Activated T-helper 2 cell treated with anti-CD3 and anti-CD28 coated beads, Interferon-gamma antibody, Interleukin-2, Interleukin-4, amounts not matched to agents 10 μg/mL and 5 μg/mL and 100 μg/mL, durations not matched to agents 14 hours and 24 hours and 36 hours (primary cell): ENCODE measurements at regions not wholly inside any gene's neighbourhood (a gene's known extent, or its start where the extent isn't known, plus 50 kb on each side); places are given as distances from the start of the nearest gene placed in this dataset.
"Not testable (repeated sequence)": the region's sequence is repeated elsewhere in the genome, so short reads cannot be mapped to it uniquely, and the experiment has no call there.

Experiments used
- DNase-seq: peaks from one replicate; pipeline ENCODE4 v3.0.0; 2021; ENCODE audit warnings: low spot score
- H3K27ac Mint-ChIP-seq: one replicate; pipeline ENCODE4 v1.8.0; 2021; ENCODE audit warnings: mixed read lengths
- H3K27me3 Mint-ChIP-seq: one replicate; pipeline ENCODE4 v1.8.0; 2021; ENCODE audit warnings: low read depth, mixed read lengths
- H3K36me3 Mint-ChIP-seq: one replicate; pipeline ENCODE4 v1.8.0; 2021; ENCODE audit warnings: low read depth, mixed read lengths
- H3K4me1 Mint-ChIP-seq: one replicate; pipeline ENCODE4 v1.8.0; 2021; ENCODE audit warnings: low read depth, mixed read lengths
- H3K4me3 Mint-ChIP-seq: one replicate; pipeline ENCODE4 v1.8.0; 2021; ENCODE audit warnings: low read depth, mild to moderate bottlenecking, moderate library complexity, mixed read lengths
- H3K9me3 Mint-ChIP-seq: one replicate; pipeline ENCODE4 v1.8.0; 2021; ENCODE audit warnings: mixed read lengths
- intact Hi-C: fragments of 100-400 bp; cut with micrococcal nuclease; formaldehyde crosslinking; loops from one replicate; pipeline ENCODE4 v1.15.1; 2023

DNA sequence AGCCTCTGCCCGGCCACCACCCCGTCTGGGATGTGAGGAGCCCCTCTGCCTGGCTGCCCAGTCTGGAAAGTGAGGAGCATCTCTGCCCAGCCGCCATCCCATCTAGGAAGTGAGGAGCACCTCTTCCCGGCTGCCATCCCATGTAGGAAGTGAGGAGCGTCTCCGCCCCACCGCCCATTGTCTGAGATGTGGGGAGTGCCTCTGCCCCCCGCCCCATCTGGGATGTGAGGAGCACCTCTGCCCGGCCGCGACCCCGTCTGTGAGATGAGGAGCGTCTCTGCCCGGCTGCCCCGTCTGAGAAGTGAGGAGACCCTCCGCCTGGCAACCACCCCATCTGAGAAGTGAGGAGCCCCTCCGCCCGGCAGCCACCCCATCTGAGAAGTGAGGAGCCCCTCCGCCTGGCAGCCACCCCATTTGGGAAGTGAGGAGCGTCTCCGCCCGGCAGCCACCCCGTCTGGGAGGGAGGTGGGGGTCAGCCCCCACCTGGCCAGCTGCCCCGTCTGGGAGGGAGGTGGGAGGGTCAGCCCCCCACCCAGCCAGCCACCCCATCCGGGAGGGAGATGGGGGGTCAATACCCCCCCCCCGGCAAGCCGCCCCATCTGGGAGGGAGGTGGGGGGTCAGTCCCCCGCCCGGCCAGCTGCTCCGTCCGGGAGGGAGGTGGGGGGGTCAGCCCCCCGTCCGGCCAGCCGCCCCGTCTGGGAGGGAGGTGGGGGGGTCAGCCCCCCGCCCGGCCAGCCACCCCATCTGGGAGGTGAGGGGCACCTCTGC is 195.8 kb upstream of the SYNCRIP start:
- H3K4me1 Mint-ChIP-seq, H3K27ac Mint-ChIP-seq, H3K4me3 Mint-ChIP-seq, DNase-seq, H3K27me3 Mint-ChIP-seq, H3K36me3 Mint-ChIP-seq, intact Hi-C loops: not testable (repeated sequence)
- H3K9me3 Mint-ChIP-seq, result peaks cover 24% of the 10 kb centered on the region

DNA sequence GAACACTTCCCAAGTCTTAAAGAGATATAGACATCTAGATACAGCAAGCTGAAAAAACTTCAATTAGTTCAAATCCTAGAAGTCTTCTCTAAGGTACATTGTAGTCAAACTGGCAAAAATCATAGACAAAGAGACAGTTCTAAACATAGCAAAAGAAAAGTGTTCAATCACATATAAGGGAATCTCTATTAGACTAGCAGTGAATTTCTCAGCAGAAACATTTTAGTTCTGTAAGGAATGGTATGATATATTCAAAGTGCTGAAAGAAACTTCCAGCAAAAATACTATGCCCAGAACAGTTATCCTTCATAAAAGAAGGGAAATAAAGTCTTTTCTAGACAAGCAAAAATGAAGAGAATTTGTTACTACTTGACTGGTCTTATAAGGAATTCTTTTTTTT is 186.3 kb upstream of the SYNCRIP start:
- H3K27me3 Mint-ChIP-seq, result no peaks in the 10 kb centered on the region
- no peak overlapping the region for H3K4me3 Mint-ChIP-seq
- peaks cover 25% of the 10 kb centered on the region for H3K9me3 Mint-ChIP-seq
- no peaks in the 10 kb centered on the region for H3K36me3 Mint-ChIP-seq
- intact Hi-C loops, result no loop called here
- DNase-seq, result no peak
- H3K4me1 Mint-ChIP-seq, result no peaks in the 10 kb centered on the region
- H3K27ac Mint-ChIP-seq, result no peak overlapping the region

DNA sequence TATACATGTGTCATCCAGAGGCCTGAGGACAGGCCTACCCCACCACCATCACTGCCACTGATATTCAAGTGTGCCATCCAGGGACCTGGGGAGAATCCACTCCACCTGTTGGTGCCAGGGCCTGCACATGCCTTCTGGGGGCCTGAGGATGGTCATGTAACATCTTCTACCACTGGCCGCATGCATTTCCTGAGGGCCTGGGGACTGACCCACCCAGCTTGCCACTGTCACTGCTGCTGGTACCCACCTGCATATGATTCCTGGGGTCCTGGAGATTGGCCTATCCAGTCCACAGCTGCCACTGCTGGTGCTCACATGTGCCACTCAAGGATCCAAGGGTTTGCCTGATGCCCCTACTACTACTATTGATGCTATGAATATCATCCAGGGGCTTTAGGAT is 184.3 kb upstream of the SYNCRIP start:
- Mint-ChIP-seq H3K27ac (no peak overlapping the region), H3K4me1 (no peaks in the 10 kb centered on the region), H3K4me3 (no peak overlapping the region), H3K9me3 (peaks cover 34% of the 10 kb centered on the region), H3K27me3 (no peaks in the 10 kb centered on the region), H3K36me3 (no peaks in the 10 kb centered on the region)
- DNase-seq, result no peak
- intact Hi-C loops, result no loop called here

DNA sequence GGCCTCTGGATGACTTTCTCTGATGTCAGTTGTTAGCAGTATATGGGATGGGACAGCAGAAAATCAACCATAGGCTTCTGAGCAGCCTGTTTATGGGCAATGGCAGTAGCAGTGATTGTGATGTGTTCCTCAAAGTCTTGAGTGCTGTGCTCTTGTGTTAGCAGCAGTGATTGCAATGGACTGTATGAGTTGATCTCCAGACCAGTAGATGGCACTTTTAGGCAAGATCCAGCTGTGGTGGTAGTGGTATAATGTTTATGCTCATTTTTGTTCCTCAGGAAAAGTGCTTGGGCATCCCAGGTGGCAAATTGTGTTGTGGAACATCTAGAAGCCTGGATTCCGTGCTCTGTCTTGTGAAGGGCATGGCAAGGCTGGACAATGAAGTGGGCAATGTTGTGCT is 181.6 kb upstream of the SYNCRIP start:
- DNase-seq, result no peak
- Mint-ChIP-seq H3K27me3 (no peaks in the 10 kb centered on the region), H3K27ac (no peak overlapping the region), H3K9me3 (peaks cover 34% of the 10 kb centered on the region), H3K36me3 (no peaks in the 10 kb centered on the region), H3K4me3 (no peak overlapping the region), H3K4me1 (no peaks in the 10 kb centered on the region)
- intact Hi-C loops, result no loop called here

DNA sequence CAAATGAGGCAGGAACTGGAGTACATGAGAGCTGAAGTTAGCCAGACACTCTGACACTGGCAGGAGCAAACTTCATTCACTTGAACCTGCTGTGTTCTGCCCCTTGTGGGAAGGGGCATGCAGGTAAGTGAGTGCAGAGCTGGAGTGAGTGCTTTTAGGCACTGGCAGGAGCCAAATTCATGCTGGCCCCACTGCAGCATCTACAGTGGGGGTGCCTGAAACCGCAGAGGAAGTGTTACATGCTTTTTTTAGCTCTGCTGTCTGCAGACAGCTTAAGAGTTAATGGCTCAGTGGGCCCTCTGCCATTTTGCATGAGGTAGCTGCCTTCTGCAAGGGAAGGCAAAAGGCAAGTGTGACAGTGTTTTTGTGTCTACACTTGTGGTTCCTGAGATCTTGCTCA is 167.9 kb upstream of the SYNCRIP start:
- Mint-ChIP-seq H3K4me1 (no peaks in the 10 kb centered on the region), H3K27ac (no peak overlapping the region), H3K36me3 (no peaks in the 10 kb centered on the region), H3K9me3 (peaks cover 21% of the 10 kb centered on the region), H3K4me3 (no peak overlapping the region), H3K27me3 (no peaks in the 10 kb centered on the region)
- no peak for DNase-seq
- intact Hi-C loops, result no loop called here

DNA sequence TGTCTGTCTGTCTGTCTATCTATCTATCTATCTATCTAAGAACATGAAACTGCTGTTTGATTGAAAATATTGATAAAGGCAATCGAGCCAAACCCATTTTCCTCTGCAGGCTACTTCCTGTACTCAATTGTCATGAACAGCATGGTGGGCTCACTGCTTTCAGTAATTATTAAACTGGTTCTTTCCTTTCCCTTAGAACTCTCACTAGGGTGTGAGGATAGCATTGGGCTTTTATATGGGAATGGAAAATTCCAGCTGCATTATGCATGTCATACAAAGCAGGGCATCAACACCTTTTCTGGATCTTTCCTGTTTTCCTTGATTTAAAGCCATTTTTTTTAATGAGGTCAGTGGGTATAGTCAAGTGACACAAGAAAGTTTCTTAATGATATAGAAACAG is 161.0 kb upstream of the SYNCRIP start:
- no peaks in the 10 kb centered on the region for H3K27me3 Mint-ChIP-seq
- H3K4me1 Mint-ChIP-seq, result no peaks in the 10 kb centered on the region
- peaks cover 7% of the 10 kb centered on the region for H3K9me3 Mint-ChIP-seq
- no peak overlapping the region for H3K27ac Mint-ChIP-seq
- intact Hi-C loops, result no loop called here
- H3K36me3 Mint-ChIP-seq, result no peaks in the 10 kb centered on the region
- no peak overlapping the region for H3K4me3 Mint-ChIP-seq
- DNase-seq, result no peak

DNA sequence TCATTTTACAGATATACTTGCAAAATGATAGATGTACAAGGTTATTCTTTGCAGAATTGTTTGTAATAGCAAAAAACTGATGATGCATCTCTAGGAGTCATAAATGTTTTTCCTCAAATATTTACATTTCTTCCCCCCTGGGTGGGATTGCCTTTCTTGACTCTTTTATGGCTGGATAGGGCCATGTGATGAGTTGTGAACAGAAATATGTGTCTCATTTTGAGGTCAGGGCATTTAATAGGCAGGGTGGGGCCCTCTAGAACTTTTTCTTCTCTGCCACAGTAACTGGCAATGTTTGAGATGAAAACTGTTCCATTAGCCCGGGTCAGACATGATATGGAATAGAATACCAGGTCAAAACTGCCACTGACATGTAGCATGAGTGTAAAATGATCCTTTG is 159.5 kb upstream of the SYNCRIP start:
- Mint-ChIP-seq H3K27ac (no peak overlapping the region), H3K36me3 (no peaks in the 10 kb centered on the region), H3K4me1 (no peaks in the 10 kb centered on the region), H3K27me3 (no peaks in the 10 kb centered on the region), H3K9me3 (peaks cover 4% of the 10 kb centered on the region), H3K4me3 (no peak overlapping the region)
- intact Hi-C loops, result no loop called here
- DNase-seq, result no peak

DNA sequence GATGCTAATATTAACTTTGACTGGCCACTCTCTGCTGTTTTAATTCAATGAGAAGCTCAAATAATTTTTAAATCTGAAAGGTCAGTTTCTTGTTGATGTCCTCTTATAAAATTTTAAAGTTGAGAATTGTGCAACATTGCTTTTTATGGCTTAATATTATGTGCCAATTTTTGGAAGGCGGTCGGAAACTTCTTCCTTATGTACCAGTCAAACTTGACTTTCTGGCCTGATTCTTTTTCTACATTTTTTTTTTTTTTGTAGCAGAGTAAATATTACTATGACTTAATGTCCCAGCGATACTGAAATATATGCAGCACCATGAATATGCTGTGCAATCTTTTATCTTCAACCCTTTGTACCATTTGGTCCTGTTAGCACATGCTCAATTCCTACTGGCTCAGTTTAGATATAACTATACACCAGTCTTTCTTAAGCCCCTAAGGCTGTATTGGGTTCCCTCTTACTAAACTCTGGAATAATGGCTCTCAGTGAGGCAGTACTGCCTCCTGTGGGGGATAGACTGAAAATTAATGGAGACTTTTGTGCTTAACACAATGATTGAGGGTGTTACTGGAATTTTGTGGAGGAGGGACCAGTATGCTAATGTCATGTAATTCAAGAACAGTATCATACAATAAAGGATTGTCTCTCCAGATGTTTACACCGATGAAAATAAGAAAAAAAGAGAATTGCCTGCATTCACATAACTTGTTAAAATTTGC is 156.4 kb upstream of the SYNCRIP start:
- no peaks in the 10 kb centered on the region for H3K27me3 Mint-ChIP-seq
- no peak overlapping the region for H3K27ac Mint-ChIP-seq
- DNase-seq, result no peak
- H3K36me3 Mint-ChIP-seq, result no peaks in the 10 kb centered on the region
- H3K4me1 Mint-ChIP-seq, result no peaks in the 10 kb centered on the region
- H3K4me3 Mint-ChIP-seq, result no peak overlapping the region
- H3K9me3 Mint-ChIP-seq, result no peaks in the 10 kb centered on the region
- intact Hi-C loops, result no loop called here

DNA sequence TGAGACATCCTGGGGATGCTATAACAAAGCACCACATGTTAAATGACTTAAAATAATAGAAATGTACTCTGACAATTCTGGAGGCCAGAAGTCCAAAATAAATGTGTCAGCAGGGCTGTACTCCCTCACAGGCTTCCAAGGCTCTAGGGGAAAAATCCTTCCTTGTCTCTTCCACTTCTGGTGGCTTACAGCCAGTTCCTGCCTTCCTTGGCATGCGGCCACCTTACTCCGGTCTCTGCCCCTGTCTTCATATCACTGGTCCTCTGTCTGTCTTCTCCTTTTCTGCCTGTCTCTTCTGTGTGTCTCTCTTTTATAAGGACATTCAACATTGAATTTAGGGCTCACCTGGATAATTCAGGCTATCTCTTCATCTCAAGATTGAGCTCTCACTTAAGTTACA is 155.3 kb upstream of the SYNCRIP start:
- intact Hi-C loops, result no loop called here
- no peak overlapping the region for H3K27ac Mint-ChIP-seq
- H3K4me3 Mint-ChIP-seq, result no peak overlapping the region
- H3K4me1 Mint-ChIP-seq, result no peaks in the 10 kb centered on the region
- no peaks in the 10 kb centered on the region for H3K36me3 Mint-ChIP-seq
- no peaks in the 10 kb centered on the region for H3K27me3 Mint-ChIP-seq
- no peaks in the 10 kb centered on the region for H3K9me3 Mint-ChIP-seq
- DNase-seq, result no peak

DNA sequence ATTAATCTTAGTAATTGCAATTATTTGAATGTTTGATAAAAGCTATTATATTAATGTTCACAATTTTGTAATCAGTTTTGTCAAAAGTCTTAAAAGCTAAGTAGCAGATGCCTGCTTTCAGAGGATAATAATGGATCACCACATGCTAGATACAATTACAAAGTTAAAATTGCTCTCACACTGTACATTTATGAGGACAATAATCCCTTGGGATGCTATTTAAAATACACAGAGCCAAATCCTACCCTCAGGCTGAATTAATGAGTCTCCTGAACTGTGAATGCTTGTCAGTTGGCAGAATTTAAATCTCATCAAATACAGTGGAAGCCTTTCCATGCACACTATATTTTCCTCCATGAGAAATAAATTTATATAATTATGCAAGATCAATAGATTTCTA is 153.3 kb upstream of the SYNCRIP start:
- H3K36me3 Mint-ChIP-seq, result no peaks in the 10 kb centered on the region
- no peaks in the 10 kb centered on the region for H3K27me3 Mint-ChIP-seq
- no peaks in the 10 kb centered on the region for H3K9me3 Mint-ChIP-seq
- DNase-seq, result no peak
- no peaks in the 10 kb centered on the region for H3K4me1 Mint-ChIP-seq
- intact Hi-C loops, result no loop called here
- no peak overlapping the region for H3K4me3 Mint-ChIP-seq
- no peak overlapping the region for H3K27ac Mint-ChIP-seq

DNA sequence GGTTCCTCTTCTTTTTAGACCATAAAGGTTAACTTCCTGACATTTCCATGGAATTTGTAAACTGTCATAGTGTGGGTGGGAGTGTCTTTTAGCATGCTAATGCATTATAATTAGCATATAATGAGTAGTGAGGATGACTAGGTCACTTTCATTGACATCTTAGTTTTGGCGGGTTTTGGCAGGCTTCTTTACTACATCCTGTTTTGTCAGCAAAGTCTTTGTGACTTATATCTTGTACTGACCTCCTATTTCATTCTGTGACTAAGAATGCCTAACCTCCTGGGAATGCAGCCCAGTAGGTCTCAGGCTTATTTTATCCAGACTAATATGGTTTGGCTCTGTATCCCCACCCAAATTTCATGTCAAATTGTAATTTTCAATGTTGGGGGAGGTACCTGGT is 149.6 kb upstream of the SYNCRIP start:
- intact Hi-C loops, result no loop called here
- DNase-seq, result no peak
- no peaks in the 10 kb centered on the region for H3K9me3 Mint-ChIP-seq

DNA sequence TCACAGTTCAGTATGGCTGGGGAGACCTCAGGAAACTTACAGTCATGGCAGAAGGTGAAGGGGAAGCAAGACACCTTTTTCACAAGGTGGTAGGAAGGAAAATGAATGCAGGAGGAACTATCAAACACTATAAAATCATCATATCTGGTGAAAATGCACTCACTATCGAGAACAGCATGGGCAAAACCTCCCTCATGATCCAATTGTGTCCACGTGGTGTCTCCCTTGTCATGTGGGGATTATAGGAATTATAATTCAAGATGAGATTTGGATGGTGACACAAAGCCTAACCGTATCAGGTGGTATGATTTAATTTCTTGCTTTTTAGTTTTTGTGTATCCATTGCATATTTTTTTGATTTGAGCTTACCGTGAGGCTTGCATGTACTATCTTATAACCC is 133.2 kb upstream of the SYNCRIP start:
- peaks cover 4% of the 10 kb centered on the region for H3K9me3 Mint-ChIP-seq
- no peak overlapping the region for H3K4me3 Mint-ChIP-seq
- intact Hi-C loops, result no loop called here
- H3K4me1 Mint-ChIP-seq, result no peaks in the 10 kb centered on the region
- H3K36me3 Mint-ChIP-seq, result no peaks in the 10 kb centered on the region
- no peak for DNase-seq
- H3K27me3 Mint-ChIP-seq, result no peaks in the 10 kb centered on the region
- no peak overlapping the region for H3K27ac Mint-ChIP-seq

More for the DNA sequence above, 149.6 kb upstream of the SYNCRIP start:
- Mint-ChIP-seq H3K4me3 (no peak overlapping the region), H3K27me3 (no peaks in the 10 kb centered on the region), H3K27ac (no peak overlapping the region), H3K36me3 (no peaks in the 10 kb centered on the region), H3K4me1 (no peaks in the 10 kb centered on the region)

DNA sequence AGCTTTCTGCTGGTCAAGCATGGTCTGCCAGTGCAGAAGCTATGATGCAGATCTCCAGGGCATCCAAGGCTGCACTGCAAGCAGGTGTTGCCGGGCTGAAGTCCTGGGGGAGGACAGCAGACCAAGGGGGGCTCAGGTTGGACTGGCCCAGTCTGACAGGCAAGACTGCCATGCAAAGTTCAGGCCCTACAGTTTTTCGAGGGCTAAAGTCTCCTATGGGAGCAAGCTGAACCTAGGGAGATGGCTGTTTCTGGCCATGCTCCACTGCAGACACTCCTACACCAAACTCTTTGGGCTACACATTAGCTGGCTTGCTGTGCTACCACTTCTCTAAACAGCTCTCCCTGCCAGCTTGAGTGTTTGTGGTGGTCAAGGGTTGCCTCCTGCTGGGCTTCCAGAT is 130.0 kb upstream of the SYNCRIP start:
- no peak for DNase-seq

More for the DNA sequence above, 130.0 kb upstream of the SYNCRIP start:
- Mint-ChIP-seq H3K27me3 (no peaks in the 10 kb centered on the region), H3K9me3 (peaks cover 4% of the 10 kb centered on the region), H3K4me1 (no peaks in the 10 kb centered on the region), H3K36me3 (no peaks in the 10 kb centered on the region), H3K27ac (no peak overlapping the region), H3K4me3 (no peak overlapping the region)
- intact Hi-C loops, result no loop called here
